Lung (tissue), 11 donors: ENCODE measurements at regions not wholly inside any gene's neighbourhood (a gene's known extent, or its start where the extent isn't known, plus 50 kb on each side); places are given as distances from the start of the nearest gene placed in this dataset.

Source experiments
- ATAC-seq: fragments of 200-7000 bp; cut with Tn5 transposase; one replicate; pipeline ENCODE4 v1.9.1; 2020; ENCODE audit warnings: moderate number of reproducible peaks; ENCODE audit not compliant: insufficient read depth, low FRiP score
- DNase-seq, 3 donors: peaks; one replicate each; pipeline ENCODE4 v3.0.0-alpha.2; 2013 to 2017
- H3K27ac ChIP-seq, 2 donors: one replicate each; pipeline ENCODE4 v1.5.1; 2013; ENCODE audit warnings: mild to moderate bottlenecking in 2 of 2, moderate library complexity in 2 of 2, control low read depth in 1 of 2, inconsistent platforms in 1 of 2, low read depth in 1 of 2, low read length in 1 of 2
- H3K27me3 ChIP-seq, 3 donors: one replicate each; pipeline ENCODE4 v1.5.1; 2013; ENCODE audit warnings: low read length in 2 of 3; ENCODE audit not compliant: control insufficient read depth in 3 of 3, insufficient read depth in 3 of 3
- H3K36me3 ChIP-seq, 4 donors: one replicate each; pipeline ENCODE4 v1.5.1; 2013; ENCODE audit warnings: low read length in 4 of 4, mild to moderate bottlenecking in 1 of 4, moderate library complexity in 1 of 4; ENCODE audit not compliant: control insufficient read depth in 4 of 4, insufficient read depth in 4 of 4
- H3K4me1 ChIP-seq, 5 donors: one replicate each; pipeline ENCODE4 v1.5.1; 2013; ENCODE audit warnings: low read length in 5 of 5, mild to moderate bottlenecking in 2 of 5, moderate library complexity in 1 of 5; ENCODE audit not compliant: control insufficient read depth in 5 of 5, insufficient read depth in 5 of 5
- H3K4me3 ChIP-seq: one replicate; pipeline ENCODE4 v1.5.1; 2013; ENCODE audit warnings: mild to moderate bottlenecking, control low read depth, moderate library complexity
- H3K9ac ChIP-seq, 2 donors: one replicate each; pipeline ENCODE4 v1.5.1; 2013; ENCODE audit warnings: low read length in 2 of 2, control low read depth in 1 of 2; ENCODE audit not compliant: insufficient read depth in 1 of 2
- H3K9me3 ChIP-seq, 4 donors: one replicate each; pipeline ENCODE4 v1.5.1; 2013; ENCODE audit warnings: low read length in 3 of 4, mild to moderate bottlenecking in 1 of 4, moderate library complexity in 1 of 4; ENCODE audit not compliant: control insufficient read depth in 4 of 4, insufficient read depth in 3 of 4
- CTCF ChIP-seq: IDR thresholded peaks from 2 replicates; pipeline ENCODE4 v1.5.1; 2012; ENCODE audit warnings: mild to moderate bottlenecking; ENCODE audit errors: control extremely low read depth, extremely low read depth
- WGBS, 2 donors: extraction: QIAGEN DNeasy Blood & Tissue Kit; methylation state at CpG; one replicate each; pipeline ENCODE4 v1.1.7; 2013; 5-methylcytosine and 5-hydroxymethylcytosine counted together
- donor health status: control.
- donor health status: control.
- donor health status: Bipolar disorder and iron deficiency.
- donor health status: healthy.
- donor health status: DM: yes; HTN: yes; CAD: no.

GRCh38 chr12:80045594-80045993 lies 53.7 kb upstream of the OTOGL start:
- Histone ChIP-seq H3K9ac (no peak overlapping the region), H3K27me3 (no peaks in the 10 kb centered on the region), H3K4me1 (no peaks in the 10 kb centered on the region), H3K9me3 (peaks cover 0 to 4% (median 0%) of the 10 kb centered on the region in 4 donors), H3K4me3 (no peak overlapping the region), H3K27ac (no peak overlapping the region), H3K36me3 (no peaks in the 10 kb centered on the region)
- 89 to 91% methylated on average over 3 of the region's 3 CpGs for WGBS, 2 donors
- no peak for ATAC-seq
- DNase-seq: no peak
- no peak for TF ChIP-seq CTCF

- DNase-seq (no peak), ATAC-seq (no peak)
- no peaks in the 10 kb centered on the region for H3K4me1 ChIP-seq
- H3K4me3 ChIP-seq: no peak overlapping the region
- no peaks in the 10 kb centered on the region for H3K36me3 ChIP-seq
- H3K9ac ChIP-seq: no peak overlapping the region
- no peak for TF ChIP-seq CTCF
- H3K27ac ChIP-seq: no peak overlapping the region
- peaks cover 0 to 3% (median 0%) of the 10 kb centered on the region in 4 donors for H3K9me3 ChIP-seq
- H3K27me3 ChIP-seq: no peaks in the 10 kb centered on the region
- WGBS, 2 donors: 83 to 95% methylated on average over 1 of the region's 1 CpG
Observed at GRCh38 chr12:80044694-80045046, 54.7 kb upstream of the OTOGL start.

GRCh38 chr12:80041692-80042091 lies 57.6 kb upstream of the OTOGL start:
- H3K36me3 ChIP-seq: no peaks in the 10 kb centered on the region
- TF ChIP-seq CTCF: no peak
- no peaks in the 10 kb centered on the region for H3K27me3 ChIP-seq
- H3K4me1 ChIP-seq: no peaks in the 10 kb centered on the region
- DNase-seq (no peak), ATAC-seq (no peak)
- H3K9ac ChIP-seq: no peak overlapping the region
- no peak overlapping the region for H3K4me3 ChIP-seq
- H3K9me3 ChIP-seq: no peaks in the 10 kb centered on the region
- 65 to 79% methylated on average over 4 of the region's 4 CpGs for WGBS, 2 donors
- H3K27ac ChIP-seq: no peak overlapping the region

- Histone ChIP-seq H3K9me3 (no peaks in the 10 kb centered on the region), H3K4me1 (no peaks in the 10 kb centered on the region), H3K9ac (no peak overlapping the region), H3K4me3 (no peak overlapping the region), H3K27ac (no peak overlapping the region), H3K27me3 (no peaks in the 10 kb centered on the region), H3K36me3 (no peaks in the 10 kb centered on the region)
- 84 to 93% methylated on average over 2 of the region's 2 CpGs for WGBS, 2 donors
- DNase-seq (no peak), ATAC-seq (no peak)
- TF ChIP-seq CTCF: no peak
Observed at GRCh38 chr12:80041071-80041470, 58.3 kb upstream of the OTOGL start.
